A673 (cell line): ENCODE measurements at regions not wholly inside any gene's neighbourhood (a gene's known extent, or its start where the extent isn't known, plus 50 kb on each side); places are given as distances from the start of the nearest gene placed in this dataset.

Experiments used
- BruUV-seq: library from RNA; stranded (reverse); fragments of 400-500 nt; replicated peaks from 2 replicates; lab custom pipeline; 2021; lab: Mats Ljungman, UMichigan
- CTCF ChIA-PET: fragments of 300-600 bp; sonication (Branson Sonifier 250); formaldehyde crosslinking; loops from one replicate; lab custom pipeline; 2022; ENCODE audit warnings: antibody characterized with exemption; lab: Charles Lee
- POLR2A ChIA-PET: fragments of 300-600 bp; sonication (Branson Sonifier 250); formaldehyde crosslinking; loops from one replicate; lab custom pipeline; 2022; ENCODE audit warnings: antibody characterized with exemption; ENCODE audit not compliant: low non-redundant PET; lab: Charles Lee
- DNase-seq: peaks from one replicate; pipeline ENCODE4 v3.0.0-alpha.2; 2015; ENCODE audit warnings: low spot score
- H3K27ac ChIP-seq: fragments of 200-600 bp; sonication (generic); 2 replicates; pipeline ENCODE4 v1.5.1; 2016; ENCODE audit warnings: mixed run types, low read depth, mild to moderate bottlenecking, mixed read lengths, antibody characterized with exemption, low read length; ENCODE audit not compliant: poor library complexity, severe bottlenecking
- H3K27me3 ChIP-seq: fragments of 200-600 bp; sonication (generic); replicated peaks from 2 replicates; pipeline ENCODE4 v1.6.1; 2017; ENCODE audit warnings: mixed run types, low read depth, mild to moderate bottlenecking, mixed read lengths, antibody characterized with exemption, low read length; ENCODE audit not compliant: insufficient read depth, poor library complexity
- H3K36me3 ChIP-seq: fragments of 200-600 bp; sonication (generic); 2 replicates; pipeline ENCODE4 v1.6.1; 2016; ENCODE audit warnings: mixed run types, mild to moderate bottlenecking, mixed read lengths, antibody characterized with exemption, low read length; ENCODE audit not compliant: insufficient read depth, poor library complexity, severe bottlenecking
- H3K4me1 ChIP-seq: fragments of 200-600 bp; sonication (generic); 2 replicates; pipeline ENCODE4 v1.6.1; 2017; ENCODE audit warnings: mixed run types, mild to moderate bottlenecking, mixed read lengths, antibody characterized with exemption, low read length; ENCODE audit not compliant: insufficient read depth, poor library complexity, severe bottlenecking
- H3K4me3 ChIP-seq: fragments of 200-600 bp; sonication (generic); 2 replicates; pipeline ENCODE4 v1.5.1; 2016; ENCODE audit warnings: low read depth, mixed run types, mild to moderate bottlenecking, mixed read lengths, low read length; ENCODE audit not compliant: poor library complexity, severe bottlenecking
- H3K9me3 ChIP-seq: fragments of 200-600 bp; sonication (generic); 2 replicates; pipeline ENCODE4 v1.6.1; 2016; ENCODE audit warnings: mixed run types, low read depth, mild to moderate bottlenecking, mixed read lengths, antibody characterized with exemption, low read length; ENCODE audit not compliant: poor library complexity, severe bottlenecking
- EZH2 ChIP-seq: fragments of 200-600 bp; sonication (generic); IDR thresholded peaks from 2 replicates; pipeline ENCODE4 v1.6.1; 2017; ENCODE audit warnings: borderline replicate concordance, low read depth, mild to moderate bottlenecking, mixed read lengths, antibody characterized with exemption, low read length; ENCODE audit not compliant: poor library complexity, severe bottlenecking
- intact Hi-C: fragments of 100-400 bp; cut with micrococcal nuclease; formaldehyde crosslinking; loops from one replicate; pipeline ENCODE4 v1.10.0; 2022; ENCODE audit not compliant: unreplicated experiment
- TF ChIP-seq, protein P1 (sequence below): fragments of 300-800, 200-600 bp; sonication (generic); conservative IDR thresholded peaks from 2 replicates; pipeline ENCODE4 v1.5.1; 2017; ENCODE audit warnings: low read depth, mild to moderate bottlenecking, antibody characterized with exemption, low read length, moderate library complexity, mixed read lengths

DNA sequence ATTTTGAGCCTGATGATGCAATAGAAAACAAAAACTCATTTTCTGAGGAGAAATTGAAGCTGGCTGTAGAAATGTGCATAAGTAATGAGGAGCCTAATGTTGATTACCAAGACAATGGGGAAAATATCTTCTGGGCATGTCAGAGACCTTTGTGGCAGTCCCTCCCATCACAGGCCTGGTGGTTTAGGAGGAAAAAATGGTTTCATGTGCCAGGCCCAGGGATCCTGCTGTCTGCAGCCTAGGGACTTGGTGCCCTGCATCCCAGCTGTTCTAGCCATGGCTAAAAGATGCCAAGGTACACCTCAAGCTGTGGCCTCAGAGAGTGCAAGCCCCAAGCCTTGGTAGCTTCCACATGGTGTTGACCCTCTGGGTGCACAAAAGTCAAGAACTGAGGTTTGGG, 128.7 kb upstream of the ARHGEF9 start:
- DNase-seq = no peak
- TF ChIP-seq, protein P1, sequence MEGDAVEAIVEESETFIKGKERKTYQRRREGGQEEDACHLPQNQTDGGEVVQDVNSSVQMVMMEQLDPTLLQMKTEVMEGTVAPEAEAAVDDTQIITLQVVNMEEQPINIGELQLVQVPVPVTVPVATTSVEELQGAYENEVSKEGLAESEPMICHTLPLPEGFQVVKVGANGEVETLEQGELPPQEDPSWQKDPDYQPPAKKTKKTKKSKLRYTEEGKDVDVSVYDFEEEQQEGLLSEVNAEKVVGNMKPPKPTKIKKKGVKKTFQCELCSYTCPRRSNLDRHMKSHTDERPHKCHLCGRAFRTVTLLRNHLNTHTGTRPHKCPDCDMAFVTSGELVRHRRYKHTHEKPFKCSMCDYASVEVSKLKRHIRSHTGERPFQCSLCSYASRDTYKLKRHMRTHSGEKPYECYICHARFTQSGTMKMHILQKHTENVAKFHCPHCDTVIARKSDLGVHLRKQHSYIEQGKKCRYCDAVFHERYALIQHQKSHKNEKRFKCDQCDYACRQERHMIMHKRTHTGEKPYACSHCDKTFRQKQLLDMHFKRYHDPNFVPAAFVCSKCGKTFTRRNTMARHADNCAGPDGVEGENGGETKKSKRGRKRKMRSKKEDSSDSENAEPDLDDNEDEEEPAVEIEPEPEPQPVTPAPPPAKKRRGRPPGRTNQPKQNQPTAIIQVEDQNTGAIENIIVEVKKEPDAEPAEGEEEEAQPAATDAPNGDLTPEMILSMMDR = no peak
- TF ChIP-seq EZH2 = no peak
- no peak overlapping the region for H3K27ac ChIP-seq
- H3K4me1 ChIP-seq = no peaks in the 10 kb centered on the region
- intact Hi-C loops = no loop called here
- peaks cover 25% of the 10 kb centered on the region for H3K9me3 ChIP-seq
- no peaks in the 10 kb centered on the region for H3K27me3 ChIP-seq
- ChIA-PET CTCF (no interaction called here), POLR2A (no interaction called here)
- no TSS peak for BruUV-seq
- H3K36me3 ChIP-seq = no peaks in the 10 kb centered on the region
- no peak overlapping the region for H3K4me3 ChIP-seq

DNA sequence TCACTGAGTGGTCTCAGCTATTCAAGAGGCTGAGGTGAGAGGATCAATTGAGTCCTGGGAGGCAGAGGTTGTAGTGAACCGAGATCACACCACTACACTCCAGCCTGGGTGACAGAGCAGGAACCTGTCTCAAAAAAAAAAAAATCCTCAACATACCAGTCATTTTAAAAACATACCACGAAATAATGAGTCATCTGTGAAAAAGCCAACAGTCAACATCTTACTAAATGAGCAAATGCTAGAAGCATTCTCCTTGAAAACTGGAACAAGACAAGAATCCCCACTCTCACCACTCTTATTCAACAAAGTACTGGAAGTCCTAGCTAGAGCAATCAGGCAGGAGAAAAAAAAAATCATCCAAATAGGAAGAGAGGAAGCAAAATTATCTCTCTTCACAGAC, 104.0 kb upstream of the ARHGEF9 start:
- BruUV-seq = no TSS peak
- no peak for DNase-seq
- H3K36me3 ChIP-seq = no peaks in the 10 kb centered on the region
- no peak overlapping the region for H3K27ac ChIP-seq
- no peaks in the 10 kb centered on the region for H3K27me3 ChIP-seq
- TF ChIP-seq EZH2 = no peak
- TF ChIP-seq, protein P1 = no peak
- no peak overlapping the region for H3K4me3 ChIP-seq
- CTCF ChIA-PET = no interaction called here
- no peaks in the 10 kb centered on the region for H3K4me1 ChIP-seq
- intact Hi-C loops = no loop called here
- peaks cover 29% of the 10 kb centered on the region for H3K9me3 ChIP-seq
- POLR2A ChIA-PET = no interaction called here

DNA sequence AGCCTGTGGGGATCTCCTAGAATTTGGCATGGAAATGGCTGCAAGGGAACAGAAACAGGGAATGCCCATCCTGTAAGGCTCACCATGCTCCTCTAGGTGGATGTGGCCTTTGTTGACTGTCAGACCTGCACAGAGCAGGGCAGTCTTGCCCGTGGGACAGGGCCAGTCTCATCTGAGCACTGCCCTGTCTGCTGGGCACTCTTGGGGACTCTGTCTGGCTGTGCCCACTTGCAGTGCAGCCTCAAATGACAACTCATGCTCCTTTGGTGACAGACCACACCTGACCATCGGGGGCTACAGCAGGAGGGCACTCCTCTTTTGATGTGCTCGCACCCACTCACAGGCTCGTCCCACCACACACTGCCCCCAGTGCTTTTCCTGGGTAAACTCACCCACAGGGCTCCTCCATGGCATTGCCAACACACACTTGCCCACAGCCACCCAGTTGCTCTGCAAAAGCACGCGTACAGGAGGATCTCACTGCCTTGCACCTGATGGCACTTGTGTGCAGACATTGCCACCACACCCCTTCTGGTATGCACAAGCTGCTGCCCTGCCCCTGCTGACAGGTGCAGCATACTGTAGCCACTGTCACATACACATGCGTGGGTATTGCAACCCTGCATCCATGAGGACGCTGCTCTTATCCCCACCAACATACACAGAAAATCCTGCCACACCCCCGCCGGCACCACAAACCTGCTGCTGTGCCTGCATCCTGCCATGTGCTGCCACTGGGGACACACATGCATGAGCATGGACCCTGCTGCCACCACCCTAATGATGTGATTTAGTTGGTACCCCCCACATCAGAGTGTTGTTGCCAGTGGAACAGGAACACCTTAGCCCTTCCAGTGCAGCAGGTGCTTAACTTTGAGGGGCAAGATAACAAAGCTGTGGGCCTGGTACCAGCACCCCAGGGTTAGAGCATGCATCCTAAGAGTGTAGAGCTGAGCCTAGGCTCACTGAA, 100.1 kb upstream of the ARHGEF9 start:
- Histone ChIP-seq H3K9me3 (peaks cover 10% of the 10 kb centered on the region), H3K4me3 (no peak overlapping the region), H3K27ac (no peak overlapping the region), H3K4me1 (no peaks in the 10 kb centered on the region), H3K27me3 (no peaks in the 10 kb centered on the region), H3K36me3 (no peaks in the 10 kb centered on the region)
- no peak for DNase-seq
- CTCF ChIA-PET = no interaction called here
- intact Hi-C loops = no loop called here
- no TSS peak for BruUV-seq
- POLR2A ChIA-PET = no interaction called here
- no peak for TF ChIP-seq EZH2
- TF ChIP-seq, protein P1 = no peak
